ENCODE measurements at regions not wholly inside any gene's neighbourhood (a gene's known extent, or its start where the extent isn't known, plus 50 kb on each side); places are given as distances from the start of the nearest gene placed in this dataset.

DNA sequence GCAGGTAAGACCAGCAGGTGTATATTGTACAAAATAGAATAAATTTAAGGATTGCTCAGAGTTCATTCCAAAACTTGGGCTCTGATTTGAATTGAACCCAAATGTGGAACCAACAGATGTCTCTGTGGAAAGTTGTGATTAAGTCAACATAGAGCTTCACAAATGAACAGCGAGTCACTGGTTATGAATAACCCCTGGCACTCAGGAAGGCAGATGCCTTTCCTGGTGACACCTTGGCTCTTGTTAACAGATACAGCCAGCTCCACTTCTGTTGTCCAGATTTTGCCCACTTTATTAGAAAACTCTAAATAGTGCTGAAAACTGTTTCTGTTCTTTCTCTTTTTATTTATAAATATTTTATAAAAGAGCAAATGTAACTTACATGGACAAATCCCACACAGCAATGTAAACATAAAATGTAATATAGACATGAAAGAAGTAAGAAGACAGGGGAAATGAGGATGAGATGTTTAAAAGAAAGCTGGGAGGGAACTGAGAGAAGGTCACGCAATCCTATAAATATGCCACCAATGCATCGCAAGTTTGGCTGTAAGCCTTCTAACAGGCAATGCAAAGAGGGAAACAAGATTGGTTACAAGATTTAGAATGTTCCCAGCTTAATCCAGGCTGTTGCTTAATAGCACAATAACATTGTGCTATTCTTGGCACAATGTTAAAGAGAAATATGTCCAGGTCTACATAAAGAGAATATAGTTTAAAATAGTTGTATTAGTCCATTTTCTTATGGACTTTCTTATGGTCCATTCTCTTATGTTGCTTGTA lies 495.5 kb downstream of the TAFA4 start:
- no peak for TF ChIP-seq CTCF (IDR thresholded peaks at IDR 0.05; ENCODE audit: low read depth, low read length)
- H3K4me3 ChIP-seq (ENCODE audit: low read depth, low read length), result no peak overlapping the region

- no peak for TF ChIP-seq CTCF (IDR thresholded peaks at IDR 0.05; ENCODE audit: low read depth, low read length)
- H3K4me3 ChIP-seq (ENCODE audit: low read depth, low read length), result no peak overlapping the region
Measured at GRCh38 chr3:68428495-68428894, 503.9 kb downstream of the TAFA4 start.

DNA sequence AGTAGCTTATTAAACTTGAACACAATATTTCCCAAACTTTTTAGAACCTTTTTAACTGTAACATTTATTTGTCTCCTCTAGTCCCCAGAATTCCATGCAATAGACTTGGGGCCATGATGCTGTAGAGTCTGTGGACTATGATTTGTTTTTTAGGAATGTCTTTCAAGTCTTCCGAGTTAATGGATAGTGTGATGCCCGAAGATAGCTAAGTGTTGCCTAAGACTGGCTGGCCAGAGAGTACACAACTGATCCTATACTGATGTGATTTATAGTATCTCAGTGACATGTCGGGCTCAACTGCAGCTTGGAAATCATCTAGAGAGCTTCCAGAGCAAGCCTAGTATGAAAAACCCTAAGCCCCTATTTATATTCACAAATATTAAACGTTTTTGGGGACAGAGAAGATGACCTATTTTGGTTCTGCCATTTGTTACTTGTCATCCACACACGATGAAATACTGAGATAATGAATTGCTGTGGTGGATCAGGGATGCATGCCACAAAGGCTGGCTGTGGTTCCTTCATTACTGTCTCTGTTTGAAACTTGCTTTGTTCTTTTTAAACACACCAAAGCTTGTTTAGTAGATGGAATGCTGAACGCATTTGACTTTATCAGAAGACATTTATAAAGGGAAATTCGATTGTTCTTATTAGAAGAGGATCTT lies 507.4 kb downstream of the TAFA4 start:
- H3K4me3 ChIP-seq (ENCODE audit: low read depth, low read length), result no peak overlapping the region
- no peak for TF ChIP-seq CTCF (IDR thresholded peaks at IDR 0.05; ENCODE audit: low read depth, low read length)

DNA sequence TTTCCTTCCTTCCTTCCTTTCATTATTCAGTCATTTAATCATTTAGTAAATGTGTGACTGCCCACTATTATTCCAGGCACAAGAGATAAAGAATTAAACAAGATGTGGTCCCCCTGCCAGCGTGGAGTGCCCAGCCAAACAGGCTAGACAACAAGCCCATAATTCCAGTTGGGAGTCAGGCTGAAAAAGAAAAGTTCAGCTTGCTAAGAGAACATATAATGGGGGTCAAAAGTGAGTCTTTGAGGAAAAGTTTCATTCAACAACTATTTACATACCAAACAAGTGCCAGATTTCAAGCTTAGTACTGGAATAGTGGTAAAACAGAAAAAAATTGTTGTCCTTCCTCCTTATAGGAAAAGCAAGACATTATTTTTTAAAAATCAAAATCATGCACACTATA lies 523.7 kb downstream of the TAFA4 start:
- no peak for TF ChIP-seq CTCF (IDR thresholded peaks at IDR 0.05; ENCODE audit: low read depth, low read length)
- H3K4me3 ChIP-seq (ENCODE audit: low read depth, low read length), result no peak overlapping the region

DNA sequence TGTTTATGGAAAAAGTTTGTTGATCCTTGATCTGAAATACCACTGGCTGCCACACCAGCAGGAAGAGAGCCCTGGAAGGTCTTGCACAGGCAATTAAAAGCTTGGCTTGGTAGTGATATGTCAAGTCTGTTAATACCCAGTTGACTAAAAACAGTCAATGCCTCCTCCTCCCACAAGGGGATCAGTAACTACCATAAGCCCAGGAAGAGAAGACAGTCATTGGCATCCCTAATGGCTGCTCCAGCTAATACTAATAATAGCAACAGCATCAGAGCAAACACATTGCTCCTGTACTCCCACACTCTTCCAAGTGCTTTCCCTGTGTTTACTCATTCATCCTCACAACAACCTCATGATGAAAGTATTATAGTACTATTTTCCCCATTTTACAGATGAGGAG lies 528.6 kb downstream of the TAFA4 start:
- no peak for TF ChIP-seq CTCF (IDR thresholded peaks at IDR 0.05; ENCODE audit: low read depth, low read length)
- no peak overlapping the region for H3K4me3 ChIP-seq (ENCODE audit: low read depth, low read length)

DNA sequence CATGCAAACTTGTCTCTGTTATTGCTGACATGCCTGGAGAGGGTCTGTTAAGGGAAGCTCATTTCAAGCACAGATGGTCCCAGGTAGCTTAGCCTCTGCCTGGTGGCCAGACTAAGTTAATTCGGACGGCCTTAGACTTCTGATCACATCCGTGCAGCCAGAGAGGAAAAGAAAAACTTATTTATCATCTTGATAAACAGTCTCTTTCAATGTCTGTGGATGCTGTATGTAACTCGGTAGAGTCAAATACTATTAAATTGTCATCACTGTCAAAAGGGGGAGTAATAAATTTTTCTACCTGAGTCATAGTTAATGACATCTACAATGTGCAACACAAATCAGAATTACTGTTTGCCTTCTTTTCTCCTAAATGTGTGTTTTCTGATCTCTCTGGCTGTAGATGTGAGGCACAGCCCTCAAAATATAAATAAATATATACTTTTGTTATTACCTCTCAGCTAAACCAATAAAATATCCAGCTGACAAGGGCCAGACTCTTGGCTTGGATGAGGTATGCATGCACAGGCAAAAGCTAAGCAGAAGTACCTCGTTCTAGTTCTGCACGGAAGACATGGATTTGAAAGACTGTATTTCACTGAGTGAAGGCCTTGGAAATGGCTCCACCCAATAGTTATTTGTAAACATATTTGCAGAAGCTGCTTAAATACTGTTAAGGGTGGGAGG lies 530.0 kb downstream of the TAFA4 start:
- no peak for TF ChIP-seq CTCF (IDR thresholded peaks at IDR 0.05; ENCODE audit: low read depth, low read length)
- H3K4me3 ChIP-seq (ENCODE audit: low read depth, low read length), result no peak overlapping the region

DNA sequence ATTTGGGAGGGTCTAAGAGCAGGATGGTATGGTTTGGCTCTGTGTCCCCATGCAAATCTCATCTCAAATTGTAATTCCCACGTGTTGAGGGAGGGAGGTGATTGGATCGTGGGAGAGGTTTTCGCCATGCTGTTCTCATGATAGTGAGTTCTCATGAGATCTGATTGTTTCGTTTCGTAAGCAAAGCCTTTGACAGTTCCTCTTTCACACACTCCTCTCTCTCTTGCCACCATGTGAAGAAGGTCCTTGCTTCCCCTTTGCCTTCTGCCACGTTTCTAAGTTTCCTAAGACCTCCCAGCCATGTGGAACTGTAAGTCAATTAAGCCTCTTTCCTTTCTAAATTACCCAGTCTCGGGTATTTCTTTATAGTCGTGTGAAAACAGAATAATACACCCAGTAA lies 553.7 kb downstream of the TAFA4 start:
- H3K4me3 ChIP-seq (ENCODE audit: low read depth, low read length), result no peak overlapping the region
- no peak for TF ChIP-seq CTCF (IDR thresholded peaks at IDR 0.05; ENCODE audit: low read depth, low read length)
